GF-D8 (cell line): ENCODE measurements at regions not wholly inside any gene's neighbourhood (a gene's known extent, or its start where the extent isn't known, plus 50 kb on each side); places are given as distances from the start of the nearest gene placed in this dataset.
"Not testable (repeated sequence)": the region's sequence is repeated elsewhere in the genome, so short reads cannot be mapped to it uniquely, and the experiment has no call there.

Source experiments
- DNase-seq: peaks from one replicate; lab custom pipeline; 2025; lab: John Stamatoyannopoulos, UW

- no peak for DNase-seq
Observed at GRCh38 chr3:177624528-177625495, 427.5 kb upstream of the TBL1XR1 start.

GRCh38 chr3:177626045-177626444 is 428.8 kb upstream of the TBL1XR1 start:
- no peak for DNase-seq

GRCh38 chr3:177628095-177628719 is 430.9 kb upstream of the TBL1XR1 start:
- DNase-seq = not testable (repeated sequence)

- no peak for DNase-seq
Observed at GRCh38 chr3:177629276-177629675, 432.0 kb upstream of the TBL1XR1 start.

GRCh38 chr3:177633671-177634207 is 436.5 kb upstream of the TBL1XR1 start:
- DNase-seq = no peak

- not testable (repeated sequence) for DNase-seq
Observed at GRCh38 chr3:177635601-177636106, 438.4 kb upstream of the TBL1XR1 start.

GRCh38 chr3:177640319-177640965 is 443.2 kb upstream of the TBL1XR1 start:
- no peak for DNase-seq

GRCh38 chr3:177641206-177641605 is 443.9 kb upstream of the TBL1XR1 start:
- DNase-seq = no peak

- no peak for DNase-seq
Observed at GRCh38 chr3:177642042-177642803, 444.9 kb upstream of the TBL1XR1 start.

GRCh38 chr3:177642804-177643125 is 445.5 kb upstream of the TBL1XR1 start:
- no peak for DNase-seq

GRCh38 chr3:177646749-177647148 is 449.5 kb upstream of the TBL1XR1 start:
- no peak for DNase-seq

GRCh38 chr3:177647341-177647740 is 450.1 kb upstream of the TBL1XR1 start:
- DNase-seq = no peak

GRCh38 chr3:177647876-177648275 is 450.6 kb upstream of the TBL1XR1 start:
- no peak for DNase-seq

- no peak for DNase-seq
Observed at GRCh38 chr3:177652556-177653291, 455.4 kb upstream of the TBL1XR1 start.

- DNase-seq = no peak
Observed at GRCh38 chr3:177657243-177657642, 460.0 kb upstream of the TBL1XR1 start.

GRCh38 chr3:177658354-177658753 is 461.1 kb upstream of the TBL1XR1 start:
- DNase-seq = no peak

GRCh38 chr3:177664380-177665103 is 467.3 kb upstream of the TBL1XR1 start:
- not testable (repeated sequence) for DNase-seq

- no peak for DNase-seq
Observed at GRCh38 chr3:177665122-177665808, 468.0 kb upstream of the TBL1XR1 start.

GRCh38 chr3:177672252-177672911 is 475.1 kb upstream of the TBL1XR1 start:
- no peak for DNase-seq
